ENCODE measurements at regions not wholly inside any gene's neighbourhood (a gene's known extent, or its start where the extent isn't known, plus 50 kb on each side); places are given as distances from the start of the nearest gene placed in this dataset.

DNA sequence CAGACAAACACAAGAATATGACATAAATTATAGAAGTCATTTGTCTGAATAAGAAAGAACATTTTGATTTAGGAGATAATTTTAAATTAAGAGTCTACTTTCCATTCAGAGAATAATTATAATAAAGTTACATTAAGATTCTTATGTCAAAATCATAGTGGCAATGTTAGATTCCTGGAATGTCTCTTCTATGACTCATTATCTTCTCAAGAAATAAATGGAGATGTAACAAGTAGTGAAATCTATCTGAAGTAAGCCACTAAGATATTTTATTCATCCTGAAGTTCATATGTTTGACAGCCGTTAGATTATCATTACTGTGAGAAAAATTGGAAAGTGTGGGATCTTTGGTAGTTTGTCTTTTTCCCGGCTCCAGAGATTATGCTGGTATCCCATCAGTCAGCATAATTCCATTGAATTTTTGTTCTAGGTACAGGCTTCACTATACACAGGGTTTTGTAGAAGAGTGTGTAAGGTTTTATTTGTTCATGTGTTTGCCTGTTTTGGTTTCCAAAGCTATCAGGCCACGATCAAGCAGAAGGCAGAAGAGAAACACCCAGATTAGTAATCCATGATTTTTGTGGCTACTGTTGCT, 1246.6 kb upstream of the LRRTM1 start:
- DNase-seq: peak; percentile 29

- no peak for DNase-seq
These were observed 1245.7 kb upstream of the LRRTM1 start for GRCh38 chr2:81550277-81550676.

GRCh38 chr2:81549646-81550045, 1245.1 kb upstream of the LRRTM1 start:
- DNase-seq: peak; percentile 0

- DNase-seq: peak; percentile 3
These were observed 1241.1 kb upstream of the LRRTM1 start for GRCh38 chr2:81545626-81546025.

GRCh38 chr2:81542119-81542518, 1237.6 kb upstream of the LRRTM1 start:
- no peak for DNase-seq

DNA sequence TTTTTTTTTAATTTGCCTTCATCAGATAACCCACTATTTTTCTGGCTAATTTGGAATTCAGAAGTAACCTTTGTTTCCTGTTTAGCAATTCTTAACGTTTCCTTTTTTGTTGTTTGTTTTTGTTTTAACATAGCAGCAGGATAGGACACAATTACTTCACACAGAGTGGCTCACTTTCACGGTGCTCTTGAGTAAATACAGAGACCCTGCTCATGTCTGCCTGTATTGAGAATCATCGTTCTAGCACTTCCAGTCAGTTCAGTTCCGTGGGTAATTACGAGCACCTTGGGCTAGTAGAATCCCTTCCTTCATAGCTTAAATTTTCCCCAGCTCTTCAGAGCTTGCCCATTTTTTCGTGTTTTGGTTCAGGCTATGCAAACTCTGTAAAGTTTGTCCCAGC, 1225.4 kb upstream of the LRRTM1 start:
- no peak for DNase-seq

GRCh38 chr2:81528852-81529480, 1224.4 kb upstream of the LRRTM1 start:
- no peak for DNase-seq

DNA sequence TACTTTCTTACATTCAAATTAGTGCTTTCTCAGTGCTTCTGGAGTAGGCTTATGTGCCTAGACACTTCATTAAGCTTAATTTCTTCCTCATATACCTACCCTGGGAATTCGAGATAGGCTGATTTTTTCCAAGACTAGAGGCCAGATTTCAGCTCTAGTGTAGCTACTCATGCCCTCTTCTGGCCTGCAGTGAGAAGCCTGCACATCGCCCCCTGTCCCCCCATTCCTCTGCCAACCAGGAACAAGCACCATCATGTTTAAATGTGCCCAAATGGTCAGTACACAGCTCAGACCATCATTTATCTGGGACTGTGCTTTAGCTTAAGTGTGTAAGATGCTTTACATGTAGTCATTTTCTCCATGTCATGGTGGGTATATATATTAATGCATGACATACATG, 1218.8 kb upstream of the LRRTM1 start:
- DNase-seq: no peak

GRCh38 chr2:81513328-81513727, 1208.8 kb upstream of the LRRTM1 start:
- DNase-seq: no peak

DNA sequence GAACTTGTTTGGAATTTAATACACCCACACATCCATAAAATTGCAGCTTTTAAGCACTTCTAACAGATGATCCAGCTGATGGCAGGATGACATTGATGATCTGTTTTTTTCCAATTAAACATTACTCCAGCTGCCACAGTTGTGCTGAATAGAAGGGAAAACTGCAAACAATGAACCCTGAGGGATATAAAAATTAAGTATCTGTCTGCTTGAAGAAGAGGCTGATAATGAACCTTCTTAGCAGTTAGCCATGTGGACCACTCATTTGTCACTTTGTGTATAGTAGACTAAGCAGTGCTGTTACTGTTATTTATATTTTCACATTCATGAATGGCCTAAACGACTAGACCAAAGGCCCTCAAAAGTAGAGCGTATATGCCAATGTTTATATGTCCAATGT, 1201.0 kb upstream of the LRRTM1 start:
- DNase-seq: no peak

- no peak for DNase-seq
These were observed 1191.0 kb upstream of the LRRTM1 start for GRCh38 chr2:81495556-81495955.

GRCh38 chr2:81483254-81483653, 1178.7 kb upstream of the LRRTM1 start:
- DNase-seq: no peak

- no peak for DNase-seq
These were observed 1177.4 kb upstream of the LRRTM1 start for GRCh38 chr2:81481994-81482368.

- no peak for DNase-seq
These were observed 1176.9 kb upstream of the LRRTM1 start for GRCh38 chr2:81481242-81481993.

DNA sequence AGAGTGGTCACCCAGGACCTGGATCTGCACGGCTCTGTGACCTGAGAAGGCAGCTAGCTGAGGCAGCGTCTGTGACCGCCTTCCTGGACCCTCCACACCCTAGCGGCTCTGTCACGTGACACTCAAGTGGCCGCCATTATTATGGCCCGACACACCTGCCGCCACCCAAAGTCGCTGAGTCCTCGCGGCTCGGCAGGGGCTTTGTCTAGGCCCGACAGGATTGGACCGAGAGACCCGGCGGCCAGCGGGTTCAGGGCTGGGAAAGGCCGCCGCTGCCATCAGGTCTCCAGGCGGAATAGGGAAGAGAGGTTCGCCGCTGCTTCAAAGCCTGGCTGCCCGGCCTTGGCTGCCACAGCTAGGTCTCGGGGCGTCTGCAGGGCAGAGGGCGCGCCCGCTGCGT, 1162.5 kb upstream of the LRRTM1 start:
- DNase-seq: no peak

GRCh38 chr2:81462420-81462819, 1157.9 kb upstream of the LRRTM1 start:
- DNase-seq: no peak

GRCh38 chr2:81445176-81445575, 1140.6 kb upstream of the LRRTM1 start:
- no peak for DNase-seq

GRCh38 chr2:81437456-81438000, 1133.0 kb upstream of the LRRTM1 start:
- DNase-seq: no peak

DNA sequence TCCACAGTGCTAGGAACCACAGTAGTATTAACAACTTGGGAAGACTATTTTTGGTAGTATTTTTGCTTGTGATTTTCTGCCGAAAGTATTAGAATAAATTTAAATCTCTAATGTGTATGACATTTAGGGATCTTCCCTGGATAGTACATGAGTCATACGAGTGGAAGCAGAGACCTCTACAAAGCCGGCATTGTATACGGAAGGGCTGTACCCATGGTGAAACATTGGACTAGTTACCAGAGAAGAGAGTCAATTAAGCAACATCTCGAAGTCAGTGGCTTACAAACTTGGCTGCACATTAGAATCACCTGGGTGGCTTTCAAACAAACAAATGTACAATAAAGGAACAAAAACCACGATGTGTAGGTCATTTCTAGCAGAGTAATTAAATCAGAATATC, 1131.7 kb upstream of the LRRTM1 start:
- DNase-seq: no peak

GRCh38 chr2:81412681-81413080, 1108.1 kb upstream of the LRRTM1 start:
- peak; percentile 0 for DNase-seq

DNA sequence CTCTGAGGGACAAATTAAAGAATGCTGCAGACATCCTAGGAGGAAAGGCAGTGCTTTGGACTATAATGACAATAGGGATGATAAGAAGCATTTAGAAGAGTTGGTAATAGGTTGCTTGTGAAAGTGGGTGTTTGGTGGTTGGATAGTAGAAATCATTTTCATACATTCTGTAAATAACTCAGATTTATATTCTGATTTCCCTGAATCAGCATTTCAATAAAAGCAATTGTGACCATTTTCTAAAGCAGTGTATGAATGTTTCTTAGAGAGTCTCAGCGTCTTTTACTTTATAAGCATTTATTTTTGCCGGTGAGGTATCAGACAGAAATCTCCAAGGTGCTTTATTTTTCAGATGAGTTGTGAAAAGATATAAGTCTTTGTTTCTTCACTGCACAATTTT, 1099.0 kb upstream of the LRRTM1 start:
- no peak for DNase-seq

DNA sequence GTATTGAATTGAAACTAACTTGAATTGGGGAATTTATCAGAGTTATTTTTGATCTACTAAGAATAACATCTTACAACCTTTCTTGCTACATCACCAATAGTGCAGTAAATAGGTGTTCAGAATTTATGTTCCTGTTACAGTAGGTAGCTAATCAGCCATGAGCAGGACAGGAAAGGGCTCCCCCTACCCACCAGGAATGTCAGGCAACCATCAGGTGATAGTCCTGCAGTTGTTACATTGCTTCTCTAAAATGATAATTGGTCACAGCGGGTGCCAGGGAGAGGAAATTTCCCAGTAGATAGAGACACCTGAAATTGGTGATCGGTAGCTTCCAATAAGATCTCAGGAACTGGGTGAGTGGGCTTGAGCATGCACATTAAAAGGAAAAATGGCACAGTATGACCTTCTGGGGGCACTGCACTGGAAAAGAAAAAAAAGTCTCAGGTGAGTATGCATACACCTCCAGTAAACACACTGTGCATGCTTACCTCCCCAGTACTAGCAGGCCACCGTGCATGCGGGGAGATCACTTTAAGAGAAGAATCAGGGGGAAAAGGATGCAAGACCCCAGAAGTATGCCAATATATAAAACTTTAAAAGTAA, 1092.0 kb upstream of the LRRTM1 start:
- DNase-seq: no peak

GRCh38 chr2:81395746-81396145, 1091.2 kb upstream of the LRRTM1 start:
- DNase-seq: no peak

GRCh38 chr2:81389203-81389602, 1084.7 kb upstream of the LRRTM1 start:
- DNase-seq: no peak

All from fibroblast of skin of right biceps (primary cell).